ENCODE measurements at regions not wholly inside any gene's neighbourhood (a gene's known extent, or its start where the extent isn't known, plus 50 kb on each side); places are given as distances from the start of the nearest gene placed in this dataset.

DNA sequence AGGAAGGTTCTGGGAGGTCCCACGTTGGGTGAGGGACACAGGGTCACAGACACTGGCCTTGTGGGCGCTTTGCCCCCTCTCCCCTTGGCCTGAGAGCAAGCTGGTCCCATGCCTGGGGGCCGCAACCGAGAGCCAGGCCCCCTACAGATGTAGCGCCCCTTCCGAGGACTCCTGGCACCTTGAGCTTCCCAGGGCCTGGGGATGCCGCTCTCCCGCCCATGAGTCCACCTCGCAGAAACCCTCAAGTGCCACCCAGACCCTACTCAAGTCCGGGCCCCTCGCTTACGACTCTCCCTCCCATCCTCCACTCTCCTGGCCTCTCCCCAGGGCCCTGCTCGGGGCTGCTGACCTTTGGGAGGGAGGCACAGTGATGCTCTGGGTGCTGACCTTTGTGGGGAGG is 204.0 kb downstream of the BRD1 start:
- DNase-seq (ENCODE audit: low read depth) = no peak

DNA sequence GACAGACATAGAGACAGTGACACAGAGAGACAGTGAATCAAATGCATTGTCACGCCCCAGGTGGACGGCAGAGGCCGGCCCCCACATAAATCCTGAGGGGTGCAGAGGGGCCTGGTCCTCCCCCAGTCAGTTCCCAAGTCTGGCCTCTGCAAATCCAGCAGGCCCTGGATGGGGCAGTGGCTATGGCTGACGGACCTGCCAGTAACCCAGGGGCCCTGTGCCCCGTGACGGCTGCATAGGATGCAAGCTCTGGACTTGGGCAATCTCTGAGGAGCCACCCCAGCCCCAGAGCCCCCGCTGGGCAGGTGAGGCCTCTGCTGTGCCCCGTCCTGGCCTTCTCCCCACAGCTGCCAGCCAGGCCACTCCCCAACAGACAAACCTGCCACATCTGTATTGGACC is 204.5 kb downstream of the BRD1 start:
- no peak for DNase-seq (ENCODE audit: low read depth)

DNA sequence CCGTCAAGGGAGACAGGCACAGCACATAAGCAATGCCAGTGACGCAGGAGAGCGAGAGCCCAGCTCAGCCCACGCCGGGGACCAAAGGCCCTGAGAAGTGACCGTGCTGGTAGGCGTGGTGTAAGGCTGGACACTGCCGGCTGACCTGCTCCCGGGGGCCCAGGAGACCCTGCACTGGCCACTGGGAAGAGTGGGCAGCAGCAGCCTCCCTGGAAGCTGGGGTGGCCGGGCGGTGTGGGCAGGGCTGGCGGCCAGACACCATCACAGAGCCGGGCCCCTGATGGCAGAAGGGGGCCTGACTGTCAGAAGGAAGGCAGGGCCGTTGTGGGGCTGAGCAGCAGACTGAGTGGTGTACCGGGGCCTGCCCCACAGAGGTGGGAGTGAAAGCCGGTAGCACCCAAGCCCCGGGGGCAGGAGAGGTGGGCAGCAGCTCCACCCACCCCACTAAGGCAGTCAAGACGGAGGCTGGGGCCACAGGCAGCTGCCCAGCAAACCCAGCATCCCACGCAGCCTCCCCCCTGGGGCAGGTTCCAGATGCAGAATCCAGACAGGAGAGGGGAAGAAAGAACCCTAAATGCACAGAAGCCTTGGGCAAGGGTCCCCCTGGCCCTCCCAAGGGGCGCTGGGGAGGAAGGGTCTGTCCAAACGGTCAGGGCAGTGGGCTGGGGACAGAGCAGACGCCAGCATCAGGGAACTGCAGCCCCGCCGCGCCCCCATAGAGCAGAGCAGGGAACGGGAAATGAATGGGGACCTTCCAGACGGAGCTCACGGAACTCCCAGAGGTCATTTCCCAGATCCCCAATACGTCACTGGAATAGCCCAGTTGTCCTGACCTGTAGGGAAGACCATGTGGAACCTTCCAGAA is 205.2 kb downstream of the BRD1 start:
- no peak for DNase-seq (ENCODE audit: low read depth)

DNA sequence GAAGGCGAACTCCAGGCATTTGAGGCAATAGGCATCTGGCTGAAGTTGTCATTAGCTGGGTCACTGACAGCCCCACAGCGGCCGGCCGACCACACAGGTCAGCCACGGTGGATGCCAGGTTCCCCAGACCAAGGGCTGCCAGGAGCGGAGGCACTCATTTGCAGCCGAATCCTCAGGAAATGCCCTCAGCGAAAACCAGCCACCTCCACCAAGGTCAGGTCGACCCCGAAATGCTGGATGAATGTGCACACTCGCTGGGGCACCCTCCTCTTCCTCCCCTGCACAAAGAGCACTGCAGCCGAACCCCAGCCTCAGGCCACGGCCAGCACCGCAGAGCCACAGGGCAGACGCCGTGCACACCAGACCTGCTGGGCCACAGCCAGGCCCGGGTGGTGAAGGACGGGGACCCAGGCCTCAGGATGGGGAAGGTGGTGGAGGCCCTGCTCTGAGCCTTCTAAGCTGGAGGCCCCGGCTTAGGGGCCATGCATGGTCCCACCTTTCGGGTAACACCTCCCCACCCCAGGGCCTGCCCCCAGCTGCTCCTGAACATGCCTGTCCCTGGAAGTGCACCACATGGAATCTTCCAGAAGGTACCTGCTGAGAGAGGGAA is 206.0 kb downstream of the BRD1 start:
- DNase-seq (ENCODE audit: low read depth) = no peak

DNA sequence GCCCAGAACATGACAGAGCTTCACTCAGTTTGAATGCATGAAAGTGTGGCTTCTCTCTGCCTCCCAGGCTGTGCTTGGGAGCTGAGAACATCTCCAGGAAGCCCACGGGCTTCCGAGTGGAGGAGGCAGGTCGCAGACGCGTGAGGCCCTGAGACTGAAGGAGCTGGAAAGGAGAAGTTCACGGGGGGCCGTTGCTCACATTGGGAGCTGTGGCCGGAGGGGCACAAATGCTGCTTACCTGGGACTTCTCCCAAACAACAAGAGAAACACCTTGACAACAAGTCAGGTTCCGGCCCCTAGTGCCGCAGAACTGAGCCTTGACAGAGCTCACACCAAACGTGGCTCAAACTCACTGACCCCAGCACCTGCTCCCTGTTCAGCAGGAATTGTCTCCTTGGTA is 207.0 kb downstream of the BRD1 start:
- no peak for DNase-seq (ENCODE audit: low read depth)

DNA sequence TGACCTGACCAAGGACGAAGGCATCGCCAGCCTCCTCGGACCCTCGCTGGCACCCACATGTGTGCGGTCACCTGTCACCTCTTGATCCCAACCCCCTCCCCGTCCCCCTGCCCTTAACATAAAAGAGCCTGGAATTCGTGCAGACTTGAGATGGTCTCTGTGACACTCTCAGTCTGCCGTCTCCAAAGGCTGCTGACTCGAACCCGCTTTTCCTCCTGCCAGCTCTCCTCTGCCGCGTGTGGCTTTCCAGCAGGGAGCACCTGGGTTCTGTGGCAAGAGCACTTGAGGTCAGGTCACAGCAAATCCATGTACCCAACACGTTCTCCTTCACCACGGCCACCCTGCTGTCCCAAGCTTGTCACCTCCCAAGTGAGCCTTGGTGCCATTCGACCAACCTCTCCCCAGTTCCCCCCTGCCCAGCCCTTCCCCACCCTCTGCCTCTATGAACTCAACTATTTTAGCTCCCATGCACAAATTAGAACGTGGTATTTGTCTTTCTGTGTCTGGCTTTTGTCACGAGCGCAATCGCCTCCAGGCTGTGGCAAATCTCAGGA is 207.6 kb downstream of the BRD1 start:
- no peak for DNase-seq (ENCODE audit: low read depth)

DNA sequence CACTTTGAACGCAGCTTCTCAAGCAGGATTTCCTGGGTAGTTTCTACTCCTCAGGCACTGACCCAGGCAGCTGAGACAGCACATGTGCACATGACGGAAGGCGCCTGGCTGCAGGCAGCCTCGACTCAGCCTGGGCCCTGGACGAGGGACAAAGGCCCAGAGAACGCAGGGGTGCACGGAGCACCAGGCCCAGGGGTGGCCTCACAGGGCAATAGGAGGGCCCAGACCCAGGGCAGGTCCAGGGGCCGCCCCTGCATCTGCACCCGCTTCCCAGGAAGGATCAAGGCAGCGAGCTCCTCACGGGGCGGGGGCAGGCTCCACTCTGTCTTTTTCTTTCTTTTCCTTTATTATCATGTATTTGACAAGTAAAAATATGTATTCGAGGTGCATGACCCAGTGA is 208.4 kb downstream of the BRD1 start:
- DNase-seq (ENCODE audit: low read depth) = no peak

DNA sequence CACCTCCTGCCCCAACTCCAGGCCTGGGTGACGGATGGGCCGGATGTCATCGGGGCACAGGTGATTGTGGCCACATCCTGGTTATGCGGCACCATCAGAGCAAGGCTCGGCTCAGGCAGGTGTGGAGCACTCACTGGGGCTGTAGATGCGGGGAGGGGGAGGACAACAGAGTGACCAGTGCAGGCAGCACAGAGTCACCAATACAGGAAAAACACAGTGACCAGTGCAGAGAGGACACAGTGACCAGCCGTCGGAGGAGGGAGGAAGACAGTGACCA is 209.1 kb downstream of the BRD1 start:
- DNase-seq (ENCODE audit: low read depth) = no peak

DNA sequence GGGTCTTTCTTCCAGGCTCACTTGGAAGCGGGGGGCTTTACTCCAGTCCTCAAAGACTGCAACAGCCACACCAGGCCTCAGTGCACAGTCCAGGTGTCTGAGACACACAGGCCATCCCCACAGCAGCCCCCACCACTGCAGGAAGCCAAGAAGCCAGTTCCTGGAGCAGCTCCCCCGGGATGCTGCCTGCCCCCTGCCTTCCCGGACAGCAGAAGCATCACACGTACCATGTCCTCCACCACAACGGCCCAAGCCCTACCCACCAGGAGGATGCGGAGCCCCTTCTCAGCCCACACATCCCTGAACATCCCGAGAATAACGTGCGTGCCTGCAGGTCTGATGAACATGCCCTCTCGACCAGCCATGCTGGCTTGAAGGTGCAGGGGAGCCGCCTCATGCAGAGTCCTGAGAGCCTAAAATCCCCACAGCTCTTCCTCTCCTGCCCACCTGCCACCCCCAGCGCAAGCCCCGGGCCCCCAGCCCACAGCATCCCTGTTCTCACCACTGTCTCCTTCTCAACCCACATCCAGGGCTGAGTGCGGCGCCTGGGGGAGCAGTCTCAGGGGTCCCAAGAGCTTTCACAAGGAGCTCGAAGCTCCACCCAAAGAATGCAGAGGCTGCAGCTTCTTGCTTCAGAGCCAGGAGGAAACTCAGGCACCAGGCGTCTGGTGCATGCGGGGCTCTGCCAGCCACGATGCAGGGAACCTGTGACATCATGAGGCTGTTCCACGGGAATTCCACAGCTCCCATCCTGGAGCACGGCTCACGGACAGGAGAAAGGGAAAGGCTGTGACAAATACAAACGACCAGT is 209.6 kb downstream of the BRD1 start:
- no peak for DNase-seq (ENCODE audit: low read depth)

DNA sequence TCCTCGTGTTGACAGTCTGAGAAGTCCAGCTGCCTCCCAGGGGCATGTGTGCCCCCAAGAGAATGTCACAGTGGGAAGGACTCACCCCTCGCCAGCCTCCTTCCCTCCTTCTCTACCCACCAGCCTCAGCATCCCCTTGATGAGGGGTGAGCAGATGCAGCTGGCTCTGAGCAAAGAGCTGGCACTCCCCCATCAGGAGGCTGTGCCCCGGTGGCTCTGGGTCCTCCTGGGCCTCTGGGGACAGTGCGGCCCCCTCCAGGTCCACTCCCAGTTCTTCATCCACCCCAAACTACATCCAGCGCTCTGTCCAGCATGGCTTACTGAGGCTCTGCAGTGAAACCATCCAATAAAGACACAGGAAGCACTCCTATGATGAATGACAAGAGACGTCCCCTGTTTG is 210.4 kb downstream of the BRD1 start:
- no peak for DNase-seq (ENCODE audit: low read depth)

DNA sequence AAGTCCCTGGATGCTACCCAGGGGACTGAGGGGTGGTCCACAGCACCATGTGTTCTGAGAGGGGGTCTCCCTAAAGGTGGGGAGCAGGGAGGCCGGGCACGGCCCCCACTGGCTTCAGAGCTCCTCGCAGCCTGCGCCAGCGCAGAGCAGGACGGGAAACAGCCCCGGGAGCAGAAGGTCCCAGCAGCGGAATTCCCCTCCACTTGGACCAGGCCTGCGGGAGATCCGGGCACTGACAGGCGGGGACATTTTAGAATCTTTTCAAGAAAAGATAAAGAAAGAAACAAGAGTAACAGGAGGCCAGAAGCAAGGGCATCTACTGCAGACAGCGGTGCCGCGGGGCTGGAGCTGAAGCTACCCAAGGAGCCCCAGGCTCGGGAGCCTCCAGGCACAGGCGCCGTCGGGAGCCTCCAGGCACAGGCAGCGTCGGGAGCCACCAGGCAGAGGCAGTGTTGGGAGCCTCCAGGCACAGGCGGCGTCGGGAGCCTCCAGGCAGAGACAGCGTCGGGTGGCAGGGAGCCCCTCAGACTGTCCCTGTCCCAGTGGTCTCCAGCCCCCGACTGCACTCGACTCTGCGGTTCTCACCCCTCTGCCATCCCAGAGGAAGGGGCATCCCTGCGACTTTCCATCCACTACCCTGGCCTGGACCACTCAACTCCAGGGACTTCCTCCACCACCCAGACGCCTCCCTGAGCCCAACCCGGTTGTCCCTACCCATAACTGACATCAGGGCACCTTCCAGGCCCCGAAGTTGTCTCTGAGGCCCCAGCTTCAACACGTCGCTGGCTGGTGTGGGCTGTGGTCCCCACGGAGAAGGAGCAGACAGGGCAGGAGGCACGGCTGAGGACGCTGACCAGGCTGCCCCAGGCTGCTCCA is 211.1 kb downstream of the BRD1 start:
- no peak for DNase-seq (ENCODE audit: low read depth)

DNA sequence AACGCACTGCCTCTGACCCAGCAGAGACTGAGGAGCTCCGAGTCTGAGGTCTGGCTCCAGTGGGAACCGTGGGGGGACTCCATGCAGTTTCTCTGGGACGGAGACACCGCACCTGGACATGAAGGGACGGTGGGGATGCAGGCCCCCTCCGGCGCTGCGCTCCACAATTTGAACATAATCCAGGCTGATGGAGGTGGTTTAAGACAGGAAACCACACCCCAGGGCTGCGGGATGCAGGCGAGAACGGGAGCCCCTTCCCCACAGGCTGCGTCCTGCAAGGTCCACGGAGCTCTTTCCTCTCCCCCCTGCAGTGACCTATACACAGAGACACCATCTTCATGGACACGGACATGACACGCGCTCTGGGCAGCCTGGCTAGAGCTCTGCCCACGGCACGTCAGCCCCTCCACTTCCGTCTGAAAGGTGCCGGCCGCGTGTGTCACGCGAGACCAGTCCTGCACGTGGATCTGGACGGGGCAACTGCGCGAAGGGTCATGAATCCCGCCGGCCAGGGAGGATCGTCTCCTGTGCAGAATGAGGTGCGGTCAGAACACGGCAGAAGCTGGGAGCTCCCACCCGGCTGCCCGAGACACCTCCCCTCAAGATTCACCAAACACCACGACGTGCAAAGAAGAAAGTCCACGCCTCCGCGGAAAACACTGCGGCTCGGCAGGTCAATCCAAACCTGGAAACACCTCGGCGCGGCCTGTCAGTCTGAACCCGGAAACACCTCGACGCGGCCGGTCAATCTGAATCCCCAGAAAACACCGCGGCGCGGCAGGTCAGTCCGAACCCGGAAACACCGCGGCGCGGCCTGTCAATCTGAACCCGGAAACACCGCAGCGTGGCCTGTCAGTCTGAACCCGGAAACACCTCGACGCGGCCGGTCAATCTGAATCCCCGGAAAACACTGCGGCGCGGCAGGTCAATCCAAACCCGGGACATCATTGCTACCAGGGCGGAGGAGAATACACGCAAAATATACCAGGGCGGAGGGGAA is 212.4 kb downstream of the BRD1 start:
- DNase-seq (ENCODE audit: low read depth) = no peak

DNA sequence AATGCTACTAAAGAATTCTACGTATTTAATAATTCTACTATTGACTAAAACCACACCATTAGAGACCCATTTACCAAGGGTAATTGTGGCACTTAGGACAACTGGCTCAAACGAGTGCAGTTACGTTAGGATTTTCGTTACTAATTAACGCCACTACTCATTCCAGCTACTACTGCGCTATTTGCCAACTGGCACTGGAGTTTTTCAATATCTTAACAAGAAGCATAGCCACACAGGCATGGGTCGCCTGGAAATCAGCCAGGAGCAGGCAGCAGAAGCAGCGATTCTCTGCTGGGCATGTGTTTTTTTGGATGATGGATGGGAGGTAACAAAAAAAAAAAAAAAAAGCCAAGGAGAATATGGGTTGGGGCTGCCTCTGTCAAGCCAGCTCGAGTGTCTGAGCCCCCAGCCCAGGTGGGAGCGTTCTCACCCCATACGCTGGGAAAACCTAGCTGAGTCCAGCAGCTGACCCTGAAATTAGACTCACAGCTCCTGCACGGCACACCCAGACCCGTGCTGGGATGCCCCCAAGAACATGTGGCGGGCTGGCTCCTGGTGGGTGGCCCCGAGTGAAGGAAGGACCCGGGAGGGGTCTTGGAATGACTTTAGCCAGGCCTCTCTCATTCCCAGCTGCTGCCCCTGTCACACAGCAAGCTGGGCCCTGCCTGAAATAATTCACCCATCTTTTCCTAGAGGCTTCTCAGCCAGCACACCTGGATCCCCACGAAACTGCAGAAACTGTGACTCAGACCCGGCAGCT is 214.0 kb downstream of the BRD1 start:
- DNase-seq (ENCODE audit: low read depth) = no peak

DNA sequence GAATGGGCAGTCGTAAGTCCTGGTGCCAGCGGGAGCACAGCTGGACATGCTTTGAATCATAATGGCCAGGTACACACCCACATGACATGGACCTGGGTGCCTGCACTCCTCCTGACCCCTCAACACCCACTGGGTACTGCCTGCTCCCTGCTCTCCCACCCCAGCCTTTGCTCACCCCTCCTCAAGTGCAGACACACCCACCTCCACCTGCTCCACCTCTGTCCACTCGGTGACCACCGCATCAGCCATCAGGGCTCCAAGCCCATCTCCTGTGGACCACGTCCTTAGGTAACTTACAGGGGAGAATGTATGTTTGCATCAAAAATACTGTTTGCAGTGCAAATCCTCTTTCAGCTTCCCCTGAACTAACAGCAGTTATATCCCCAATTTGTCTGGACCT is 214.6 kb downstream of the BRD1 start:
- no peak for DNase-seq (ENCODE audit: low read depth)

DNA sequence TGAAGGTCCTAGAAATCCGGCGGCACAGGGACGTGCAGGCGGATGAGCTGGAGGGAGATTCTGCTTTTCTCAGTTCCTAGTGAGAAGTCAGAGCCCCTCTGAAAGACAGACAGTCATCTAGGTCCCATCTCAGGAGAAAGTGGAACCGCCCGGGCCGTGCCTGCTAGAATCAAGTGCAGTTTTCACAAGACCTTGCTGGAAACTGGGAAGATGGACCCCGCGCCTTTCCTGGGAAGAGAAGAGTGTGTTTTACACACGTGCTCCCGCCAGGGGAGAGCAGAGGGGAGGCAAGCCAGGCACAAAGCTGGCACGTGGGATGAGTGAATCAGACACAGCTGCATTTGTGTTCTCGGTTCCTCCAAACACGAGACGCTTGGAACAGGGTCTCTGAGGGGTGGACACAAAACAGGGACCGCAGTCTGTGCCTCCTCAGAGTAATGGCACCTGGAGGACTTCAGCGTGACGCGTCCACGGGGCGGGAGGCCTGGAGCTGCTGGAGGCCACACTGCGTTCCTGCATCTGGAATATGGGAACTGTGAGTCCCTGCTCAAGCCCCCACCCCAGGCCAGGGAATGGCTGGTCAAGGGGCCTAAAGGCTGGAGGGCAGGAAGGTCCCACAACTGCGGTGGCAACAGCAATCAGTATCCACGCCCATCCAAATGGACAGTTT is 218.3 kb downstream of the BRD1 start:
- no peak for DNase-seq (ENCODE audit: low read depth)

DNA sequence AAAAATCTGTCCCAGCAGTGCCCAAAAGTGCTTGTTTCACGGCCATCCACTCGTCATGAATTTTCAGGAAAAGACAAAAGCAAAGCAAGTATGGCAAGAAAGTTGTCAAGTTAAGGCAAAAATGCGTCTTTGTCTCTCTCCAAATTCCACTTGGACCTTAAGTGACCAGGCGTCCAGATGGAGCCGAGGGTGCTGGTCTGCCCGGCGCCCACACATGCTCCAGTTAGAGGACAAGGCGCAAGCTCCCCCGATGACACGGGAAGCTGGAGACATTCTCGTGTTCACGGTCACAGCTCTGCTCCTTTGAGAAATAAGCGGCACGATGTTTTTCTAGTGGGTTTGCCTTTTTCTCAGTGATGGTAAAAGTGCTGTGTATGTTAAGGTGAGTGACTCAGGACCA is 219.0 kb downstream of the BRD1 start:
- no peak for DNase-seq (ENCODE audit: low read depth)

DNA sequence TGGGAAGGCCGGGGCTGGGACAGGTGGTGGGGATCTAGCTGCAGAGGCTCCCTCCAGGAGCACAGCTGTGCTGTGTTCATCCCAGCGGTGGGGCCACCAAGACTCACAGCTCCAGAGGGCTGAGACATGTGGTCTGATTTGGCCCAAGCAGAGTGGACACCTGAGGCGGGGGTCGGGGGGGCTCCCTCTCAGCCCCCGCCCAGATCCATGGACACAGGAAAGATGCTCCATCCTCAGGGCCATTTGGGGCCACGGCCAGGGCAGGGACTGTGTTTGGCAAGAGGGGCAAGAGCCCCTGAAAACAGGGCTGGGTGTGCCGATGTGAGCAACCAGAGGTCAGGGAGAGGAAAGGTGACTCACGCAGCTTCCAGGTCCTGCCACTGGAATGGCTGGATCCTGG is 219.4 kb downstream of the BRD1 start:
- no peak for DNase-seq (ENCODE audit: low read depth)

DNA sequence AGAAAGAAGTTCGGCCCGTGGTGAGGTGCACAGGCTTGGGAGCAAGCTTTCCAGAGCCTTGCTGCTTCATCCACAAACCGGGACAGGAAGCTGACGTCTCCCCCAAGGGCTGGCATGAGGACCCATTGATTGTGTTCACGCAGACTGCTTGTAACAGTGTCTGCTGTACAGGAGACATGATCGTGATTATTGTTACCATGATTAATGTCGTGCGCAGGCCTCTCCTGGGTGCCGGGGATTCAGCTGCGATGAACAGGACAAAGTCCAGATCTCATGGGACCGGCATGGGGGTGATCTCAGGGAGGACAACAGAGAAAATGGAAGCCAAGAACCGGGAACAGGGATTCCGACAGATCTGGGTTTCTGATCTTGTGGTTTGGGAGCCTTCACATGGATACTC is 219.9 kb downstream of the BRD1 start:
- DNase-seq (ENCODE audit: low read depth) = no peak
